ENCODE measurements at regions not wholly inside any gene's neighbourhood (a gene's known extent, or its start where the extent isn't known, plus 50 kb on each side); places are given as distances from the start of the nearest gene placed in this dataset.
"Not testable (repeated sequence)": the region's sequence is repeated elsewhere in the genome, so short reads cannot be mapped to it uniquely, and the experiment has no call there.

DNA sequence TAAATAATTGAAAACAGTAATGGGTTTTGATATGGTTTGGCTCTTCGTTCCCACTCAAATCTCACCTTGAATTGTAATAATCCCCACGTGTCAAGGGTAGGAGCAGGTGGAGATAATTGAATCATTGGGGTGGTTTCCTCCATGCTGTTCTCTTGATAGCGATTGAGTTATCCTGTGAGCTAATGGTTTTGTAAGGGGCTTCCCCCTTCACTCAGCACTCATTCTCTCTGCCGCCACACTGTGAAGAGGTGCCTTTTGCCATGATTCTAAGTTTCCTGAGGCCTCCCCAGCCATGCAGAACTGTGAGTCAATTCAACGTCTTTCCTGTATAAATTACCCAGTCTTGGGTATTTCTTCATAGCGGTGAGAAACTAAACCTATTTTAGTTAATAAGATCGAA lies 551.7 kb upstream of the POT1 start:
- no peak for DNase-seq (ENCODE audit: low read depth in 2 of 2)

DNA sequence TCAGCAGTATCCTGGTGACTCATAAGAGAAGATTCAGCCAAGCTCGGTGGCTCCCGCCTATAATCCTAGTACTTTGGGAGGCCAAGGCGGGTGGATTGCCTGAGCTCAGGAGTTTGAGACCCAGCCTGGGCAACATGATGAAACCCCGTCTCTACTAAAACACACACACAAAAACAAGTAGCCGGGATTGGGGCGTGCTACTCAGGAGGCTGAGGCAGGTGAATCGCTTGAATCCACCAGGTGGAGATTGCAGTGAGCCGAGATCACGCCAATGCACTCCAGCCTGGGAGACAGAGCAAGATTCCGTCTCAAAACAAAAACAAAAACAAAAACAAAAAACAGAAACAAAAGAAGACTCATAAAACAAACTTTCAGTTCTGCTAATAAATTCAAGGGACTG lies 551.1 kb upstream of the POT1 start:
- DNase-seq (ENCODE audit: low read depth in 2 of 2), result no peak

DNA sequence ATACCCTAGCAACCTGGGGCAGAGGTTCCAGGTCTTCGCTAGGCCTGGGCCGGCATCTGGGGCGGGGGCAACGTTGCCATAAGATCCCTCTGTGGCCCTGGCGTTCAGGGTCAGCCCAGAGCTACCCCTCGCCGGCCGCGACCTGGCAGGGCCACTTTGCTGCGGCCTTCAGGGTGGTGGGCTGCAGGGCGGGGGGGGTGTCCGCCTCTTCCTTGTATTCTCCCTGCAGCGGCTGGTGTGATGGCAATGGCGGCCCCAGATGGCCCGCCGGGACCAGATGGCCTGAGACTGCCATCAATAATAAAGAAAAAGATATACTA lies 539.2 kb upstream of the POT1 start:
- no peak for DNase-seq (ENCODE audit: low read depth in 2 of 2)

DNA sequence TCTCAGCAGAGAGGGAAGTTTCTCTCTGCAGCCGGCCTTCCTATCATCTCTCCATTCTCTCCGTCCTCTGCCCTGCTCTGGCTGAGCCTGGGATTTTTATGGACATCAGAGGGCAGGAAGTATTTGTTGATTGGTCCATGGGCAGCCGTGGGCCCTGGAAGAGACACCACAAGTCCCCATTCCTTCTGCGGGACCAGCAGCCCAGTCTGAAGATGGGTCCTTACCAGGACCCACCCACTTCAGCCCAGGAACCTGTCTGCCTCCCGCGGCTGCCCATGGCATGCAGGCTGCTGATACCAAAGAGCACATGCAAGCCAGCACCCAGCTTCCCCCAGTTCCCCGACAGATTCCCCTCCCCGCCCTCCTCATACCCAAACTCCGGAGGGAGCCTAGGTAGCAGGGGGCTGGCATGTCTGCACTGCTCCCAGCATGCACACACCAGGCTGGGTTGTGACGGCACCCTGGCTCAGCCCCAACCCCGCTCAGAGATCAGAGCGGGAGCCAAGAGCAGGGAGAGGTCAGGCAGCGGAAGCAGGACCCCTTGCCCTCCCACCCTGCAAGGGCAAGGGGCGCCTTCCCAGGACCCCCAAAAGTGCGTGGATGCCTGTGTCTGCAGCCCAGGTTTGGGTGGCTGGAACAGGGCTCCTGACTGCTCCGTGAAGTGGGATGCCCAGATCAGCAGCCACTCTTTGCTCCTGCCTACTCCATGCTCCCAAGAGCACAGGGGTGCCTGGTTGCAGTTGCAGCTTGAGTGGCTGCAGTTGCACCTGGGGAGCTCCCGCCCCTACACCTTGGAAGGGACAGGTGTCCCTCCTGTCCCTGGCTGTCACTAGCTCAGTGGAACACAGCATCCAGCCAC lies 538.6 kb upstream of the POT1 start:
- DNase-seq (ENCODE audit: low read depth in 2 of 2), result no peak

DNA sequence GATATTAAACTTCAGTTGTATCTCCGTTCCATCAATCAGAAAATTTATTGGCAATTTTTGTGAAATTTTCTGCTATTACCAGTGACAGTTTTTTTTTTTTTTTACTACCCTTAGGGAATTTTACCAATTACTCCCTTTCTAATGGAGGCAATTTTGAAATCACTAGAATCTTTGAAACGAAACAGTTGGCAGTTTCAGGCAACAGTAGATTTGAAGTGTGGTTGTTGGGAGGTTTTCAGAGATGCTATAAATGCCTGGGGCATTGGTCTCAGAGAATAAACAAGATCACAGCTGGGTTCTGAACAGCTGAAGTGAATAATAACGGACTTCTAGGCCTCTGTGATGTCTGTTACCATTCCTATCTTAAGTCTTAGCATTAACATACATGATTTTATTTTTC lies 535.9 kb upstream of the POT1 start:
- no peak for DNase-seq (ENCODE audit: low read depth in 2 of 2)

DNA sequence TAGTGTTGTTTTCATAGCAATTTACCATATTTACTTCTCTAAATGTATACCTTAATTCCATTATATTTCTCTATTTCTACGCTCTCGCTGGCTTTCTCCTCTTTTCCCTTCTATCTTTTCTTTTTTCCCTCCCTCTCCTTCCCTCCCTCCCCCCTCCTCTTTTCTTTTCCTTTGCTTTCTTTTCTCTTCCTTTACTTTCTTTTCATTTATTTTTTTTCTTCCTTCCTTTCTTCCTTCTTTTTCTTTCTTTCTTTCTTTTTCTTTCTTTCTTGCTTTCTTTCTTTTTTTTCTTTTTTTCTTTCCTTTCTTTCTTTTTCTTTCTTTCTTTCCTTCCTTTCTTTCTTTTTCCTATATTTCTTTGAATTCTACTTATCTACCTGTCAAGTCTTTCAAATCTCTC lies 533.0 kb upstream of the POT1 start:
- DNase-seq (ENCODE audit: low read depth in 2 of 2), result no peak

DNA sequence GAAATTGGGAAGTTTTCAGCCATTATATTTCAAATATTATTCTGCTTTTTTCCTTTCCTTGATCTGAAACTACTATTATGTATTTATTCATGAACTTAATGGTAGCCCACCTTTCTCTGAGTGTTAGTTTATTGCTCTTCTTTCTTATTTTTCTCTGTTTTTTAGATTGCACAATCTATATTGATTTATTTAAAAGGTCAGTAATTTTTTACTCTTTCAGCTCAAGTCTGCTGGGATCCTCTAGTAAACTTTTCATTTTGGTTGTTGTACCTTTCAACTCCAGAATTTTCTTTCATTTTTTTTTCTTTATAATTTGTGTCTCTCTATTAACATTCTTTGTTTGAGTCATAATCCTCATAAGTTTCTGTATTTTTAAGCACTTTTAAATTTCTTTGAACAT lies 529.4 kb upstream of the POT1 start:
- DNase-seq (ENCODE audit: low read depth in 2 of 2), result no peak

DNA sequence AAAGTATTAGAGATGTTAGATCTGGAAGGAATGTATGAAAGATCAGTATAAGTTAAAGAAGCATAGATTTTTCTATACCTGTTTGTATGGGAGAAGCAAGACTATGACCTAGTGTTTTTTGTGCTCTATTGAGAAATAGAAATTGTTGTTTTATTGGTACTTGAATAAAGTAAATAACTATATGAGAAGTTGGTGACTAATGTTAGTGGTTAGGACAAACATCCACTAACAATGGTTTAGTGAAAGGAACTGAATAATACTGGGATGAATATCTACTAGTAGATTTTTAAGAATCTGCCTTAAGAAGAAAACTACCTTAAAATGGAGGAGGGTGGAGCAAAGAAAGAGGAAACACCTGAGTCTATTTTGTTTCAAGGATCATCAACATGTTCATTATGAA lies 521.1 kb upstream of the POT1 start:
- no peak for DNase-seq (ENCODE audit: low read depth in 2 of 2)

DNA sequence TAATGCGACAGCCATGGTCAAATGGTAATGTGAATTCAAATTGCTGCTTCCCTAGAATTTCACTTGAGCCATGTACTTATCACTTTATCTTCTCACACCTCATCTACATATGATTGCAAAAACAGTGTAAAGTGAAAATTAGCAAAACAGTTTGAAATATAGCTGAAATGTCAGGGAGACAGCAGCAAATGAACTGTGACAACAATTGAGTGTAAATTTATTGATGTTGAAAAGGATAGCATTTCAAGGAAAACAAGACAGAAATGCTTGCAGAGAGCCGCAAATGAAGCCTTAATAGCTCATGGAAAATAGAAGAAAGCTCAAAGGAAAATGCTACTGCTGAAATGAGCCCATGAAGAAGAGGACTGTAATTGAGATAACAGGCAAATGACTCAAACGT lies 516.2 kb upstream of the POT1 start:
- no peak for DNase-seq (ENCODE audit: low read depth in 2 of 2)

DNA sequence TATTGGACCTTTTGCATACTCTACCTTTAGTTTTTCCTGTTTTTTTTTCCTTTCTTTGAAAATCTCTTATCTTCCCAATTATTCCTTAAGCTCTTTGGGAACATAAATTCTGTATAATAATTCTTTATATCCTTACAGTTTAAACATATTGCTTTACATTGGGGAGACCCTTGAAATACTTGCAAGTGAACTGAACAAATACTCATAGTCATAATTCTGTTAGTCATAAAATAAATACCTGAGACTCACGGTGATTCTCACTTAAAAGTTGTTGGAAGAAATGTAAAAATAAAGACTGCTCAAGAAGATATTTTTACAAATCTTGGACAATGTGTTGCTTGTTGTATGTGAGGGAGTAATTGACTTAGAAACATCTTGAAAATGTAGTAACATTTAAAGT lies 515.2 kb upstream of the POT1 start:
- DNase-seq (ENCODE audit: low read depth in 2 of 2), result no peak

DNA sequence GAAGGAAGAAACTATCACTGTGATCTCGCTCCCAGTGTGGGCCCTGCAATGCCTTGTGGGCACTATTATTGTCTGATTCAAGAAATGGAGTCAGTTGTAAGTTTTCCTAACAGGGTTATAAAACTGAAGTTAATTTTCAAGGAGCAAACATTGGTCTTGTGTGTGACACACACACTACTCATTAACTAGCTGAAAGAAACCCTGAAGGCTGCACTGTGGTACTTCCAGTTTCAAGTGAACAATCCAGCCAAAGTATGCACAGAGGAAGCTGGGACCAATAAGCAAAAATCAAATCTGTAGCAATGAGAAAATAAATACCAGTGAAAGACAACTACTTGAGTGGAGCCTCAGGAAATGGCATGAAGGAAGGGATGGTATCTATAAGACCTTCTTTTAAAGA lies 506.6 kb upstream of the POT1 start:
- no peak for DNase-seq (ENCODE audit: low read depth in 2 of 2)

DNA sequence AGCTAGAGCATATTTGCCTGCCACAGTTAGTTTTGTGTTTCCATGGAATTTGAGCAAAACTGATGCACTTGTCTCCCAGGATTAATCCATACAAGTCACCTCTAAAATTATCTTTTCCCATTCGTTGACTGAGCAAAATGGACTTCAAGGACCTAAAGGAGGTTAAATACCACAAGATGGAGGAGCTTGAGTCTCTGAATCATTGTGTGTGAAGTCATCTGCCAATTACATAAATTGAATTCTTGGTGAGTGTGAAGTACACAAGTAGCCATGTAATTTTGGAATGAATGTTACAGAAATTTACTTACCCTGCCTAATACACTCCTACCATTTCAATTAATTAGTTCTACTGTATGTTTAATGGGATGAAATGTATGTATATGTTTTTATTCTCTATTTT lies 501.7 kb upstream of the POT1 start:
- no peak for DNase-seq (ENCODE audit: low read depth in 2 of 2)

DNA sequence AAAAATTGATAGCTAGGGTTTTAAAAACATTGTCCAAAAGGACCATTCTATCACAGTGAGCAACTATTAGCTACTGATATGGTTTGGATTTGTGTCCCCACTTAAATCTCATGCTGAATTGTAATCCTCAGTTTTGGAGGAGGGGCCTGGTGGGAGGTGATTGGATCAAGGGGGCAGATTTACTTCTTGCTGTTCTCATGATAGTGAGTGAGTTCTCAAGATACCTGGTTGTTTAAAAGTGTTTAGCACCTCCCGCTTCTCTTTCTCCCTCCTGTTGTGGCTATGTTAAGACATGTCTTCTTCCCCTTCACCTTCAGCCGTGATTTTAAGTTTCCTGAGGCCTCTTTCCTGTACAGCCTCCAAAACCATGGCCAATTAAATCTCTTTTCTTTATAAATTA lies 500.4 kb upstream of the POT1 start:
- no peak for DNase-seq (ENCODE audit: low read depth in 2 of 2)

DNA sequence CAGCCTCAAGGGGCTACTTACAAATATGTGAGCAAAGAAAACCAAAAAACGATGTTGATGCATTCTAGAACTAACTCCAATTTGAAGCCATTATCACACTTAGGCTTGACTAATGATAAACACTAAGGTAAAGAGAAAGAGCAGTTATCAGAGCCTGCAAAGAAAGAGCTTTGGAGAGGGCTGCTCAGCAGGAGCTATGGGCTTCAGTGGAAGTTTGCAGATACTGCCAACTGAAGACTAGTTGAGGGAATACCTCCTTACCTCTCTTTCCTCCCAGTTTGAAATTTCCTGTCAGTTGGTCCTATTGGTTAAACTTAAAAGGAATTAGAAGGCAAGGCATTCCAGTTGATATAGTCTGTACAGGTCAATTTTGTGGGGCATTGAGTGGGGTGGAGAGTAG lies 498.1 kb upstream of the POT1 start:
- no peak for DNase-seq (ENCODE audit: low read depth in 2 of 2)

DNA sequence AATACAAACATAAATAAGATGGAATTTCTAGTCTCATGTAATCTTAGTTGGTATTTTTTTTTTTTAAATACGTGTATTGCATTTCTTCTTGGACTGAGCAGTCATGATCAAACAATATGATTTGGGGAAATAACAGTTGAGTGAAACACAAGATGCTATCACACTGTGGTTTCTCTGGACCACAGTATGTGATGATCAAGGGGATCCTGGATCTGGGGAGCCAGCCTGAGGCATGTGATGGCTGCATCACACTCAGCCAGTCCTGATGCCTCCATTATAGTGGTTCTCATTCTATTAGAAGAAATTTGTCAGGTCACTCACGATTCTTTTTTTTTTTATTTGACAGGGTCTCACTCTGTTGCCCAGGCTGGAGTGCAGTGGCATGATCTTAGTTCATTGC lies 495.9 kb upstream of the POT1 start:
- no peak for DNase-seq (ENCODE audit: low read depth in 2 of 2)

DNA sequence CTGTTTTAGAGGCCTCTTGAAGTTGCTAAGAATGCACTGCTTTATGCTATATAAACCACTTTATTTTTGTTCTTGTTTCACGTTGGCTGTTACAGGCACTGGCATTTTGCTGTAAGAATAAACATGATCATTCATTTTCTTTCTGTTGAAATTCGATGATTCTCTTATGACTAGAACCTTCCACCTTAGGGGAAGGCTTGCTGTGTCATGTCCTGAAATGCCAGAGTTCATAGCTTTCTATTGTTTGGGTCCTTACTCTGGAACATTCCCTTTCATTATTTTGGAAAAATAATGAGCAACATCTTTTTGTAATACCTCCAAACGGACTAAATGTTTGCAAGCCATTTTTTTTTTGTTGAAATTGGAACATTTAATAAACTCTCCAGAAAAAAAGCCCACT lies 495.1 kb upstream of the POT1 start:
- DNase-seq (ENCODE audit: low read depth in 2 of 2), result peak in 1 of 2 donors; percentile 68

DNA sequence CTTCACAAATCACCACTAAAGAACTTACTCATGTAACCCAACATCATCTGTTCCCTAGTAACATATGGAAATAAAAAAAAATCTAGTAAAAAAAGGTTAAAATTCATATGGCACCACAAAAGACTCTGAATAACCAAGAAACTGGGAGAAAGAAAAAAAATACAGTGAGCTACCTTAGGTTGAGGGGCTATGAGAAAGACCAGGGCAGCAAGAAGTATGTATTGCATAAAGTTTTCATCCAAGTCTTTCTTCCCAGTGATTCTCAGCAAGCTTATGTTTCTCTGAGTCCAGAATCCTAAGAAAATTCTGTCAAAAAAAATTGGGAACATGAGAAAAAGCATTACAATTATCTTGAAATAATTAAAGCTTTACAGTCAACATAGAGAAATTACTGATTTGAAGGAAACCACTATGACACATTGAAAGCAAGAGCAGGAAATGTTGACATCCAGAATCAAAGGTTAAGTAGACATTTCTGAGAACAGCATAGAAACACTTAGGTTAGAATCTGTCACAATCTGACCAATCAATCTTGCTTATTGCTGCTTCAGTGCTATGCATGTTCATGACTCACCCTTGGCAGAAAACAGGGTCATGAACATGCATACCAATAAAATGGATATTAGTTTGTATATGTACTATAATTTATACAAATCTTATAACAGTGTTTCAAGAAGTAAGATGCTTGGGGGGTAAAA lies 494.0 kb upstream of the POT1 start:
- peak; percentile 7 to 28 for DNase-seq (ENCODE audit: low read depth in 2 of 2)

DNA sequence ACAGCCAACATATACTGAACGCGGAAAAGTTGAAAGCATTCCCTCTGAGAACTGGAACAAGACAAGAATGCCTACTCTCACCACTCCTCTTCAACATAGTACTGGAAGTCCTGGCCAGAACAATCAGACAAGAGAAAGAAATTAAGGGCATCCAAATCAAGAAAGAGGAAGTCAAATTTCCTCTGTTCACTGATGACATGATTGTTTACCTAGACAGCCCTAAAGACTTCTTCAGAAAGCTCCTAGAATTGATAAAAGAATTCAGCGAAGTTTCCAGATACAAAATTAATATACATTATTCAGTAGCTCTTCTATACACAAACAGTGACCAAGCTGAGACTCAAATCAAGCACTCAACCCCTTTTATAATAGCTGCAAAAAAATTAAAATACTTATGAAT lies 491.8 kb upstream of the POT1 start:
- DNase-seq (ENCODE audit: low read depth in 2 of 2), result not testable (repeated sequence)

DNA sequence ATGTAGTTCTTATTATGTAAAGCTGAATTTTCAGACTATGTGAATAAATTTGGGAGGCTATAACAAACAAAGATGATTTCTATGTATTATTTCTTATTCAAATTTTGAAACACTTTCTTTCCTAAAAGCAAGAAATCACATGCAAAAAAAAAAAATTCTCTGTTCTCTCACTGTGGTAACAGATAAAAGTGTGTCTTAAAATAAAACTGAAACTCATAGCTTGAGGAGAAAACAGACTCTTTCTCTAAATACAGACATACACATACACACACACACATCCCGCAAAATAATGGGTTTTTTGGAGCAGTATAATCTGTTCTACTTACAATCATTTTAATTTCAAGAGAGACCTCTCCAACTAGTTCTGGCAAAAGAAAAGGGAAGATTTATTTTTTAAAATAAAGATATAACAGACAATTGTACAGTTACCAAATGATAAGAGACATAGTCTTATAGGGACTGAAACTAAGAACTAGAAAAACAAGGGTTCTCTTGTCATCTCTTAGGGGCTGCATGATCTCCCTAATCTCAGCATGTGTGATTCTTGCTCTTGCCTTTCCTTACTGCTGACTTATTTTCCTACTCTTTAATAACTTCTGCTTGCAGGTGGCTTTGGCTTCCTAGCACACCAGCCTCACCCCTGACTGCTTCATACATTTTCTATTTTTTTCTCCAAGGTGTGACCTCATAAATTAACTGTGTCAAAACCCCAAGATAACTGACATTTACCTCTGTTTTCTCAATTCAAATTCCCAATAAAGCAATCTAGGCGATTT lies 483.5 kb upstream of the POT1 start:
- DNase-seq (ENCODE audit: low read depth in 2 of 2), result no peak

DNA sequence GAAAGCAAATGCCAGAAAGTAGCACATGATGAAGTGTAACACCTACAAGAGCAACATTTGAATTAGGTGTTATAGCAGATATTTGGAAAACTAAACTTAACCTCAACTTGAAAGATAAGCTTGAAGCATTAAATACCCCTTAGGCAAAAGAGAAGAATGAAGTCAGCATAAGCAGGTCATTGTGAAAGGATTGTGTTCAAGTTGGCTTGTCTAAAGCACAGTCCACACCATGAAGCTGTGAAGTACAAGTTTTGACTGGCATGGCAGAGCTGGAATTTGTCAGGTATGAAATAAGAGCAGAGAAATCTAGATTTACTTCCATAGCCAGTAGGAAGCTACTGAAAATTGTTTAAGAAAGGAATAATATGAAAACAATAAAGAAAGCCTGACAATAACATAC lies 480.3 kb upstream of the POT1 start:
- no peak for DNase-seq (ENCODE audit: low read depth in 2 of 2)

DNA sequence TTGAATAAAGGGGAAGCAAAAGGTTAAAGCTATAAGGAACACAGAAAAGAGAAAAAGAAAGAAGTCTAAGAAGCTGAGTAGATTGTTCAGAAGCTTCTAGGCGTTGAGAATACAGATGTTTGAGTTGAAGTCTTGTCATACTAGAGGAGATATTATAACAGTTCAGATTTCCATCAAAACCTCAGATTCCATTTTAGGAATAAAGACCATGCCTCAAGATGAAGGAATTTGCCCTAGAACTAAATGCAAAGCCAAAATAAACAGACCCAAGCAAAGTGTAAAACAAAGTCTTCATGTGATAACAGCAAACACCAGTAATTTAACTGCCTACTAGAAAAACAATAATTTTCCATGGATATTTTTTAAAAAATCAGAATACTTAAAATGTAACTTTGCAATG lies 476.5 kb upstream of the POT1 start:
- no peak for DNase-seq (ENCODE audit: low read depth in 2 of 2)

DNA sequence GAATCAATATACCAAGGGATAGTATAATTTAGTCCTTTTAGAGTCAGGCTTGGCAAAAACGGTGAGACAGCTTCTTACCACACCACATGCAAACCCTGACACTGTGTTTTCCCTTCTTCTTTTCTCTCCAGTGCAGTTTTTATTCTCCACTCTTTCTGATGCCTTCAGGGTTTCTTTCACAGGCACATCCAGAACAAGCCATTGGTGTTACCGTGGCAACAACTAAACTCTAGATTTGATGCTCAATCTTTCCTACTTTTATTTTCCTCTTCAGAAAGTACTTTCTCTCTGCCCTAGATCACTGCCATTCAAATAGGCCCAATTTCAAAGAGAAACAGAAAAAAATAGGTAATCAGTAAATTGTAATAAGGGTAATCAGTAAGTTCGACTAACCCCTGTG lies 469.8 kb upstream of the POT1 start:
- no peak for DNase-seq (ENCODE audit: low read depth in 2 of 2)

Data from lung microvascular endothelial cell (primary cell).